GM10266 (cell line): ENCODE measurements at regions not wholly inside any gene's neighbourhood (a gene's known extent, or its start where the extent isn't known, plus 50 kb on each side); places are given as distances from the start of the nearest gene placed in this dataset.
"Not testable (repeated sequence)": the region's sequence is repeated elsewhere in the genome, so short reads cannot be mapped to it uniquely, and the experiment has no call there.

Experiments
- DNase-seq: peaks from one replicate; pipeline ENCODE4 v3.0.0; 2012; ENCODE audit errors: extremely low spot score
- TF ChIP-seq, protein P1 (sequence below): IDR thresholded peaks from 2 replicates; pipeline ENCODE4 v1.5.1; 2012; ENCODE audit warnings: mild to moderate bottlenecking, low read depth; ENCODE audit not compliant: control insufficient read depth, insufficient read depth; ENCODE audit errors: missing control alignments

- DNase-seq, result not testable (repeated sequence)
These were observed 3966.2 kb upstream of the OR11H1 start for GRCh38 chr22:11561744-11562143.

DNA sequence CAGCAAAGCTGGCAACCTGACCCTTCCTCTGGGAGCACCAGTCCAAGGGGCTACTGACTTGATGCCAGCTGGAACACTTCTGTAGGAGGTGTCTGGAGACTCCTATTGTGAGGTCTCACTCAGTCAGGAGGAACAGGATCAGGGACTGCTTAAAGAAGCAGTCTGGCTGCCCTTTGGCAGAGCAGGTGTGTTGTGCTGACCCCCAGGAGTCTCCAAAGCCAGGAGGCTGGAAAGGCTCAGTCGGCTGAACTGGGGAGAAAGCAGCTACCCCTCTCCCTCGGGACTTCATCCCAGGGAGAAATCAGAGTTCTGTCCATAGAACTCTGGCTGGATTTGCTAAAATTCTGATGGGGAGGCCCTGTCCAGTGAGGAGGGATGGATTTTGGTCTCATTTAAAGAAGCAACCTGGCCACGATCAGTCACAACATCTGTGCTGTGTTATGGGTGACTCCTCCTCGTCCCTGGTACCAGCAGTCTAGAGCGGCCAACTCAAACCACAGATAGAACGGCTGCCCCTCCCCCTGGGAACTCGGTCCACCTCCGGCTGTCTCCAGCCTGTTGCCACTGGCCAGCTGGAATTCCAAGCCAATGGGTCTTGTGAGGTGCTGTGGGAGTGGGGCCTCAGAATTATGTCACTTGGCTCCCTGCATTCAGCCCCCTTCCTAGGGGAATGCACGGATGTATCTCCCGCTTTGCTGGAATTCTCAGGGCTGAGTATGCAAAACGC is 3959.0 kb upstream of the OR11H1 start:
- DNase-seq, result not testable (repeated sequence)

DNA sequence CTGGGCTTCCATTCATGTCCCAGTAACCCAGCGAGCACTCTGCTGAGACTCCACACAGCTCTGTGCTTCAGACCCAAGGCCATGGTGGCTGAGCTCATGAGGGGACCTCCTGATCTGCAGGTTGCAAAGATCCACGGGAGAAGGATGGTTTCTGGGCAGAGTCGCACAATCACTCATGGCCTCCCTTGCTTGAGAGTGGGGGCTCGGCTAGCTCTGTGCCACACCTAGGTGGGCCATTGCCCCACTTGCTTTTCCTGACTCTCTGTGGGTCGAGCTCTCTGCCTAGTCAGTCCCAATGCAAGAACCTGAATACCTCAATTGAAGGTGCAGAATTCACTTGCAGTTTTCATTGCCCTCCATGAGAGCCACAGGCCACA is 3958.4 kb upstream of the OR11H1 start:
- DNase-seq, result not testable (repeated sequence)

- not testable (repeated sequence) for DNase-seq
These were observed 3954.8 kb upstream of the OR11H1 start for GRCh38 chr22:11573154-11573553.

DNA sequence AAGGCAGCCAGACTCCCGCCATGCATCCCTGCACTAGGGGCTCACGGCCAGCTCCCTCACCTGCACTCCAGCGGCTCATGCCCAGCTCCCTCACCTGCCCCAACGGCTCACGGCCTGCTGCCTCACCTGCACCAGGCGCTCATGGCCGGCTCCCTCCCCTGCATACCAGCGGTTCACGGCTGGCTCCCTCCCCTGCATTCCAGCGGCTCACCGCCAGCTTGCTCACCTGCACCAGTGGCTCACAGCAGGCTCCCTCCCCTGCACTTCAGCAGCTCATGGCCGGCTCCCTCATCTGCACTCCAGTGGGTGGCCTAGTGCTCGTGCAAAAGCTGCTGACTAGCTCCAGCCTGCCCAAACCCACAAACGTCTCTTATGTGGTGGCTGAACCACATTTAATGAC is 3953.8 kb upstream of the OR11H1 start:
- not testable (repeated sequence) for DNase-seq

DNA sequence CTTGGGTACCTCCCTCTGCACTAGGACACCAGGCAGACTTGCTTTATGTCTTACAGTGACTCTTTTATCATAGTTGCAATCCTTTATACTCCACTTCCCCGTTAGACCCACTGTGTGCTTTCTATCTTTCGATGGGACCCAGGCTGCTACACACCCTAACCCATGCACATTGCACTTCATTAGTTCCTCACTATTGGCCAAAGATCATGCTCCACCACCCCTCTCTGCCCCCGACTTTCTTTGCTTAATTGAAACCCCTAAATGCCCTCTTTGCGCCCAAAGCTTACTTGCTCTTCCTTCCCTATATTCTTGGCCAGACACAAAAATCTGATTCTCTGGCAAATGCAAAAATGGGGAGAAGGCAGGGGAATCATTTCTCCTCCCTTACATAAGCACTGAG is 3953.3 kb upstream of the OR11H1 start:
- not testable (repeated sequence) for DNase-seq

- not testable (repeated sequence) for DNase-seq
These were observed 3951.3 kb upstream of the OR11H1 start for GRCh38 chr22:11576740-11577139.

GRCh38 chr22:11578115-11578514 is 3949.9 kb upstream of the OR11H1 start:
- not testable (repeated sequence) for DNase-seq

DNA sequence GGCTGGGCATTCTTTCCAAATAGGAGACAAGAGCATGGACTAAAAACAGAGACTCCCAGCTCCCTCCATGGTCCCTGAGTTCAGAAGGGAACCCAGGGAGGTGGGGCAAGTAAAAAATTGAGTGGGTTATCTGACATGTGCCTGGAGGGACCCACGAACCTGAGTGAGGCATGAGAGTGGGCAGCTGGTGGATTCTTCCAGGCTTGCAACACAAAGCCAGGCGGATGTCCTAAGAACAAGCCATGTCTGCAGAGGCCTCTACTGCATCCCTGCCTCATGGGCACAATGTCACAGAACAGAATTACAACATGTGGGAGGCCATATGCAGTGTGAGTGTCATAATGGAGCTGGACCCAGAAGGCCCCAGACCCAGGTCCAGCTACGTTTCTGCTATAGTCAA is 3949.4 kb upstream of the OR11H1 start:
- DNase-seq, result not testable (repeated sequence)

GRCh38 chr22:11582048-11582447 is 3945.9 kb upstream of the OR11H1 start:
- not testable (repeated sequence) for DNase-seq

GRCh38 chr22:11584231-11584630 is 3943.8 kb upstream of the OR11H1 start:
- not testable (repeated sequence) for DNase-seq

- DNase-seq, result not testable (repeated sequence)
These were observed 3933.4 kb upstream of the OR11H1 start for GRCh38 chr22:11594552-11594951.

- not testable (repeated sequence) for DNase-seq
These were observed 3930.2 kb upstream of the OR11H1 start for GRCh38 chr22:11597666-11598358.

- TF ChIP-seq, protein P1, sequence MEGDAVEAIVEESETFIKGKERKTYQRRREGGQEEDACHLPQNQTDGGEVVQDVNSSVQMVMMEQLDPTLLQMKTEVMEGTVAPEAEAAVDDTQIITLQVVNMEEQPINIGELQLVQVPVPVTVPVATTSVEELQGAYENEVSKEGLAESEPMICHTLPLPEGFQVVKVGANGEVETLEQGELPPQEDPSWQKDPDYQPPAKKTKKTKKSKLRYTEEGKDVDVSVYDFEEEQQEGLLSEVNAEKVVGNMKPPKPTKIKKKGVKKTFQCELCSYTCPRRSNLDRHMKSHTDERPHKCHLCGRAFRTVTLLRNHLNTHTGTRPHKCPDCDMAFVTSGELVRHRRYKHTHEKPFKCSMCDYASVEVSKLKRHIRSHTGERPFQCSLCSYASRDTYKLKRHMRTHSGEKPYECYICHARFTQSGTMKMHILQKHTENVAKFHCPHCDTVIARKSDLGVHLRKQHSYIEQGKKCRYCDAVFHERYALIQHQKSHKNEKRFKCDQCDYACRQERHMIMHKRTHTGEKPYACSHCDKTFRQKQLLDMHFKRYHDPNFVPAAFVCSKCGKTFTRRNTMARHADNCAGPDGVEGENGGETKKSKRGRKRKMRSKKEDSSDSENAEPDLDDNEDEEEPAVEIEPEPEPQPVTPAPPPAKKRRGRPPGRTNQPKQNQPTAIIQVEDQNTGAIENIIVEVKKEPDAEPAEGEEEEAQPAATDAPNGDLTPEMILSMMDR, result no peak
- peak; percentile 7 for DNase-seq
These were observed 3929.2 kb upstream of the OR11H1 start for GRCh38 chr22:11598492-11599440.

GRCh38 chr22:11599456-11599855 is 3928.5 kb upstream of the OR11H1 start:
- not testable (repeated sequence) for DNase-seq

GRCh38 chr22:11600161-11600560 is 3927.8 kb upstream of the OR11H1 start:
- peak; percentile 14 for DNase-seq

GRCh38 chr22:11600896-11601890 is 3926.8 kb upstream of the OR11H1 start:
- not testable (repeated sequence) for DNase-seq

- not testable (repeated sequence) for DNase-seq
These were observed 3923.2 kb upstream of the OR11H1 start for GRCh38 chr22:11604635-11605395.
